ENCODE measurements at regions not wholly inside any gene's neighbourhood (a gene's known extent, or its start where the extent isn't known, plus 50 kb on each side); places are given as distances from the start of the nearest gene placed in this dataset.
"Not testable (repeated sequence)": the region's sequence is repeated elsewhere in the genome, so short reads cannot be mapped to it uniquely, and the experiment has no call there.

DNA sequence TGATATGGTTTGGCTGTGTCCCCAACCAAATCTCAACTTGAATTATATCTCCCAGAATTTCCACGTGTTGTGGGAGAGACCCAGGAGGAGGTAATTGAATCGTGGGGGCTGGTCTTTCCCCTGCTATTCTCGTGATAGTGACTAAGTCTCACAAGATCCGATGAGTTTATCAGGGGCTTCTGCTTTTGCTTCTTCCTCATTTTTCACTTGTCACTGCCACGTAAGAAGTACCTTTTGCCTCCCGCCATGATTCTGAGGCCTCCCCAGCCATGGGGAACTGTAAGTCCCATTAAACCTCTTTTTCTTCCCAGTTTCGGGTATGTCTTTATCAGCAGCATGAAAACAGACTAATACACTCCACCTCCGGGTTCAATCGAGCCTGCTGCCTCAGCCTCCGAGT is 54.3 kb upstream of the BICDL1 start:
- TF ChIP-seq, protein P1, sequence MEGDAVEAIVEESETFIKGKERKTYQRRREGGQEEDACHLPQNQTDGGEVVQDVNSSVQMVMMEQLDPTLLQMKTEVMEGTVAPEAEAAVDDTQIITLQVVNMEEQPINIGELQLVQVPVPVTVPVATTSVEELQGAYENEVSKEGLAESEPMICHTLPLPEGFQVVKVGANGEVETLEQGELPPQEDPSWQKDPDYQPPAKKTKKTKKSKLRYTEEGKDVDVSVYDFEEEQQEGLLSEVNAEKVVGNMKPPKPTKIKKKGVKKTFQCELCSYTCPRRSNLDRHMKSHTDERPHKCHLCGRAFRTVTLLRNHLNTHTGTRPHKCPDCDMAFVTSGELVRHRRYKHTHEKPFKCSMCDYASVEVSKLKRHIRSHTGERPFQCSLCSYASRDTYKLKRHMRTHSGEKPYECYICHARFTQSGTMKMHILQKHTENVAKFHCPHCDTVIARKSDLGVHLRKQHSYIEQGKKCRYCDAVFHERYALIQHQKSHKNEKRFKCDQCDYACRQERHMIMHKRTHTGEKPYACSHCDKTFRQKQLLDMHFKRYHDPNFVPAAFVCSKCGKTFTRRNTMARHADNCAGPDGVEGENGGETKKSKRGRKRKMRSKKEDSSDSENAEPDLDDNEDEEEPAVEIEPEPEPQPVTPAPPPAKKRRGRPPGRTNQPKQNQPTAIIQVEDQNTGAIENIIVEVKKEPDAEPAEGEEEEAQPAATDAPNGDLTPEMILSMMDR (IDR thresholded peaks at IDR 0.05; ENCODE audit: low read depth, low read length) = not testable (repeated sequence)
- not testable (repeated sequence) for TF ChIP-seq POLR2A (IDR thresholded peaks at IDR 0.05; ENCODE audit: extremely low read depth, insufficient read length); MYC (IDR thresholded peaks at IDR 0.05; ENCODE audit: low read depth, low read length); MAX (IDR thresholded peaks at IDR 0.05; ENCODE audit: low read depth, low read length)

Data from NB4 (cell line).